ENCODE measurements at regions not wholly inside any gene's neighbourhood (a gene's known extent, or its start where the extent isn't known, plus 50 kb on each side); places are given as distances from the start of the nearest gene placed in this dataset.

GRCh38 chr1:232463225-232463624 lies 166.7 kb downstream of the SIPA1L2 start:
- no peak for TF ChIP-seq EZH2 (IDR thresholded peaks at IDR 0.05; ENCODE audit: borderline replicate concordance, low read depth, low read length, poor library complexity, severe bottlenecking)
- TF ChIP-seq, protein P1, sequence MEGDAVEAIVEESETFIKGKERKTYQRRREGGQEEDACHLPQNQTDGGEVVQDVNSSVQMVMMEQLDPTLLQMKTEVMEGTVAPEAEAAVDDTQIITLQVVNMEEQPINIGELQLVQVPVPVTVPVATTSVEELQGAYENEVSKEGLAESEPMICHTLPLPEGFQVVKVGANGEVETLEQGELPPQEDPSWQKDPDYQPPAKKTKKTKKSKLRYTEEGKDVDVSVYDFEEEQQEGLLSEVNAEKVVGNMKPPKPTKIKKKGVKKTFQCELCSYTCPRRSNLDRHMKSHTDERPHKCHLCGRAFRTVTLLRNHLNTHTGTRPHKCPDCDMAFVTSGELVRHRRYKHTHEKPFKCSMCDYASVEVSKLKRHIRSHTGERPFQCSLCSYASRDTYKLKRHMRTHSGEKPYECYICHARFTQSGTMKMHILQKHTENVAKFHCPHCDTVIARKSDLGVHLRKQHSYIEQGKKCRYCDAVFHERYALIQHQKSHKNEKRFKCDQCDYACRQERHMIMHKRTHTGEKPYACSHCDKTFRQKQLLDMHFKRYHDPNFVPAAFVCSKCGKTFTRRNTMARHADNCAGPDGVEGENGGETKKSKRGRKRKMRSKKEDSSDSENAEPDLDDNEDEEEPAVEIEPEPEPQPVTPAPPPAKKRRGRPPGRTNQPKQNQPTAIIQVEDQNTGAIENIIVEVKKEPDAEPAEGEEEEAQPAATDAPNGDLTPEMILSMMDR (conservative IDR thresholded peaks at IDR 0.05; ENCODE audit: low read depth, low read length) = no peak
- H3K4me1 ChIP-seq (ENCODE audit: insufficient read depth, low read length, poor library complexity, severe bottlenecking) = peaks cover 10% of the 10 kb centered on the region
- peak; percentile 29 for DNase-seq (ENCODE audit: low spot score)
- CTCF ChIA-PET = no interaction called here
- H3K36me3 ChIP-seq (ENCODE audit: insufficient read depth, low read length, poor library complexity, severe bottlenecking) = no peaks in the 10 kb centered on the region
- POLR2A ChIA-PET (ENCODE audit: low non-redundant PET) = no interaction called here
- intact Hi-C loops (cut with micrococcal nuclease; ENCODE audit: unreplicated experiment) = no loop called here
- no peak overlapping the region for H3K4me3 ChIP-seq (ENCODE audit: low read depth, low read length, poor library complexity, severe bottlenecking)
- no peak overlapping the region for H3K27ac ChIP-seq (ENCODE audit: low read depth, low read length, poor library complexity, severe bottlenecking)
- BruUV-seq (replicated peaks) = no TSS peak
- H3K9me3 ChIP-seq (ENCODE audit: low read depth, low read length, poor library complexity, severe bottlenecking) = no peaks in the 10 kb centered on the region
- no peaks in the 10 kb centered on the region for H3K27me3 ChIP-seq (replicated peaks; ENCODE audit: insufficient read depth, low read depth, low read length, poor library complexity)

- intact Hi-C loops (cut with micrococcal nuclease; ENCODE audit: unreplicated experiment) = no loop called here
- BruUV-seq (replicated peaks) = no TSS peak
- DNase-seq (ENCODE audit: low spot score) = peak; percentile 49
- ChIA-PET POLR2A (ENCODE audit: low non-redundant PET) (no interaction called here), CTCF (no interaction called here)
- TF ChIP-seq, protein P1 (conservative IDR thresholded peaks at IDR 0.05; ENCODE audit: low read depth, low read length) = no peak
- no peak for TF ChIP-seq EZH2 (IDR thresholded peaks at IDR 0.05; ENCODE audit: borderline replicate concordance, low read depth, low read length, poor library complexity, severe bottlenecking)
- Histone ChIP-seq H3K27ac (ENCODE audit: low read depth, low read length, poor library complexity, severe bottlenecking) (no peak overlapping the region), H3K9me3 (ENCODE audit: low read depth, low read length, poor library complexity, severe bottlenecking) (no peaks in the 10 kb centered on the region), H3K4me1 (ENCODE audit: insufficient read depth, low read length, poor library complexity, severe bottlenecking) (peaks cover 10% of the 10 kb centered on the region), H3K4me3 (ENCODE audit: low read depth, low read length, poor library complexity, severe bottlenecking) (no peak overlapping the region), H3K36me3 (ENCODE audit: insufficient read depth, low read length, poor library complexity, severe bottlenecking) (no peaks in the 10 kb centered on the region), H3K27me3 (replicated peaks; ENCODE audit: insufficient read depth, low read depth, low read length, poor library complexity) (no peaks in the 10 kb centered on the region)
These were observed 167.7 kb downstream of the SIPA1L2 start for GRCh38 chr1:232462213-232462612.

DNA sequence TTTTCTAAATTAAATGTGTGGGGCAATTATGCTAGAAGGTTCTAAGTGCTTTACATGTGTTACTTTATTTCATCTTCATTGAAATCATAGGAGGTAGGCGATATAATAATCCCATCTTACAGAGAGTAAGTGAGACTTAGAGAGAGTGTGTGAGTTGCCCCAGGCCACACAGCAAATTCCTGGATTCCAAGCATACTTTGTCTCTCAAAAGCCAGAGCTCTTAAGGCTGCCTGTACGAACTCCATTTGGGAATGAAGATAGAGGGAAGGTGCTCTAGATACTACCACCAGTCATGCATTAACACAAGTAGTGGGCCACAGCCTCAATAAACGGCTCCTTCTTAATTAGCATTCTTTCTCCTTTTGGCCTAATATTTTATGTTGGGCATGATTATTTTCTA lies 170.1 kb downstream of the SIPA1L2 start:
- intact Hi-C loops (cut with micrococcal nuclease; ENCODE audit: unreplicated experiment) = no loop called here
- no peak for DNase-seq (ENCODE audit: low spot score)
- ChIA-PET POLR2A (ENCODE audit: low non-redundant PET) (no interaction called here), CTCF (no interaction called here)
- Histone ChIP-seq H3K36me3 (ENCODE audit: insufficient read depth, low read length, poor library complexity, severe bottlenecking) (no peaks in the 10 kb centered on the region), H3K9me3 (ENCODE audit: low read depth, low read length, poor library complexity, severe bottlenecking) (no peaks in the 10 kb centered on the region), H3K27ac (ENCODE audit: low read depth, low read length, poor library complexity, severe bottlenecking) (no peak overlapping the region), H3K4me1 (ENCODE audit: insufficient read depth, low read length, poor library complexity, severe bottlenecking) (peaks cover 10% of the 10 kb centered on the region), H3K27me3 (replicated peaks; ENCODE audit: insufficient read depth, low read depth, low read length, poor library complexity) (no peaks in the 10 kb centered on the region), H3K4me3 (ENCODE audit: low read depth, low read length, poor library complexity, severe bottlenecking) (no peak overlapping the region)
- BruUV-seq (replicated peaks) = no TSS peak
- TF ChIP-seq, protein P1 (conservative IDR thresholded peaks at IDR 0.05; ENCODE audit: low read depth, low read length) = no peak
- no peak for TF ChIP-seq EZH2 (IDR thresholded peaks at IDR 0.05; ENCODE audit: borderline replicate concordance, low read depth, low read length, poor library complexity, severe bottlenecking)
